Trophoblast cell (in vitro differentiated cells and primary cell): ENCODE measurements at regions not wholly inside any gene's neighbourhood (a gene's known extent, or its start where the extent isn't known, plus 50 kb on each side); places are given as distances from the start of the nearest gene placed in this dataset.
A peak's percentile ranks its signal among the peaks of the same experiment; 100 is the strongest.
"Not testable (repeated sequence)": the region's sequence is repeated elsewhere in the genome, so short reads cannot be mapped to it uniquely, and the experiment has no call there.

Experiments
- DNase-seq, 2 donors: peaks; one replicate each; pipeline ENCODE4 v3.0.0-alpha.2; 2016
- H2AFZ ChIP-seq: 2 replicates; pipeline ENCODE4 v1.6.1; 2013; ENCODE audit warnings: low read length, moderate library complexity, mild to moderate bottlenecking; ENCODE audit not compliant: insufficient read depth, poor library complexity
- H2AK5ac ChIP-seq: 2 replicates; pipeline ENCODE4 v1.6.1; 2013; ENCODE audit warnings: mild to moderate bottlenecking, low read length
- H2BK120ac ChIP-seq: 2 replicates; pipeline ENCODE4 v1.6.1; 2013; ENCODE audit warnings: low read length, mild to moderate bottlenecking, moderate library complexity; ENCODE audit not compliant: insufficient read depth, poor library complexity
- H2BK12ac ChIP-seq: 2 replicates; pipeline ENCODE4 v1.6.1; 2013; ENCODE audit warnings: mild to moderate bottlenecking, low read length, moderate library complexity
- H2BK5ac ChIP-seq: 2 replicates; pipeline ENCODE4 v1.6.1; 2013; ENCODE audit warnings: low read length, low read depth, moderate library complexity, mild to moderate bottlenecking; ENCODE audit not compliant: poor library complexity
- H3K14ac ChIP-seq: 2 replicates; pipeline ENCODE4 v1.6.1; 2013; ENCODE audit warnings: mild to moderate bottlenecking, low read length
- H3K18ac ChIP-seq: 2 replicates; pipeline ENCODE4 v1.6.1; 2013; ENCODE audit warnings: mild to moderate bottlenecking, low read length
- H3K23ac ChIP-seq: 2 replicates; pipeline ENCODE4 v1.6.1; 2013; ENCODE audit warnings: low read length
- H3K27ac ChIP-seq: 2 replicates; pipeline ENCODE4 v1.5.1; 2013; ENCODE audit warnings: low read depth, mild to moderate bottlenecking, inconsistent platforms, low read length, moderate library complexity
- H3K27me3 ChIP-seq: 2 replicates; pipeline ENCODE4 v1.6.1; 2013; ENCODE audit warnings: inconsistent platforms, mild to moderate bottlenecking, low read length, moderate library complexity; ENCODE audit not compliant: insufficient read depth
- H3K36me3 ChIP-seq, 2 experiments: 1 replicate in 1 of 2; 2 replicates in 1 of 2; pipeline ENCODE4 v1.6.1; 2013; ENCODE audit warnings: low read length in 2 of 2, mild to moderate bottlenecking in 2 of 2, moderate library complexity in 1 of 2; ENCODE audit not compliant: insufficient read depth in 2 of 2, control insufficient read depth in 1 of 2
- H3K4ac ChIP-seq: 2 replicates; pipeline ENCODE4 v1.6.1; 2013; ENCODE audit warnings: low read depth, mild to moderate bottlenecking, low read length, moderate library complexity
- H3K4me1 ChIP-seq, 2 experiments: 1 replicate in 1 of 2; 2 replicates in 1 of 2; pipeline ENCODE4 v1.6.1; 2013; ENCODE audit warnings: low read length in 2 of 2, mild to moderate bottlenecking in 2 of 2, moderate library complexity in 1 of 2; ENCODE audit not compliant: insufficient read depth in 2 of 2, control insufficient read depth in 1 of 2
- H3K4me2 ChIP-seq: 2 replicates; pipeline ENCODE4 v1.6.1; 2013; ENCODE audit warnings: inconsistent platforms, mild to moderate bottlenecking, low read length, moderate library complexity
- H3K4me3 ChIP-seq: 2 replicates; pipeline ENCODE4 v1.5.1; 2013; ENCODE audit warnings: mild to moderate bottlenecking, low read depth, low read length, inconsistent platforms
- H3K79me1 ChIP-seq: one replicate; pipeline ENCODE4 v1.6.1; 2013; ENCODE audit warnings: low read length
- H3K79me2 ChIP-seq: 2 replicates; pipeline ENCODE4 v1.6.1; 2013; ENCODE audit warnings: low read length, mild to moderate bottlenecking; ENCODE audit not compliant: control insufficient read depth, insufficient read depth, poor library complexity
- H3K9ac ChIP-seq: 2 replicates; pipeline ENCODE4 v1.6.1; 2013; ENCODE audit warnings: mild to moderate bottlenecking, low read length
- H3K9me3 ChIP-seq: 2 replicates; pipeline ENCODE4 v1.6.1; 2013; ENCODE audit warnings: low read depth, mild to moderate bottlenecking, control low read depth, inconsistent platforms, low read length; ENCODE audit not compliant: insufficient read depth
- H4K12ac ChIP-seq: 2 replicates; pipeline ENCODE4 v1.6.1; 2013; ENCODE audit warnings: low read depth, mild to moderate bottlenecking, low read length, moderate library complexity
- H4K8ac ChIP-seq: 2 replicates; pipeline ENCODE4 v1.6.1; 2013; ENCODE audit warnings: low read depth, mild to moderate bottlenecking, low read length, moderate library complexity
- H4K91ac ChIP-seq: one replicate; pipeline ENCODE4 v1.6.1; 2013; ENCODE audit warnings: low read depth, mild to moderate bottlenecking, low read length, moderate library complexity
- WGBS: extraction: QIAGEN DNeasy Blood & Tissue Kit; methylation state at CpG from one replicate; pipeline ENCODE4 v1.1.7; 2013; ENCODE audit warnings: missing lambda C conversion rate; ENCODE audit not compliant: insufficient read length, insufficient coverage; ENCODE audit errors: extremely low coverage; 5-methylcytosine and 5-hydroxymethylcytosine counted together

DNA sequence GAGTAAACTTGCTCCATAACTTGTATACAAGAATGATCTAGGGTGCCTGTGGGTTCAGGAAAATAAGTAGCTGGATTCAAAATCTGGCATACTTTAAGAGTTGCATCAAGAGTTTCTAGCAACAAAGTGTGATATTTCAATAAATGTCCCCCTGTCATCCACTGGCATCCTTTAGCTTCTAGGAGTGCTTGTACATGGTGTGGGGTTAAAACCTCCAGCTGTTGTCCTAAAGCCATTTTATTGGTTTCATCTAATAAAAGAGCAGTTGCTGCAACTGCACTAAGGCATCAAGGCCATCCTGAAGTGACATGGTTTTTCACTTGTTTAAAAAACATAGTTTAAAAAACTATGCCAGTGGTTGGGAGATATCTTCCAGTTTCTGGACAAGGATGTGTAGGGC lies 148.4 kb downstream of the INHBA start:
- H3K27me3 ChIP-seq: no peaks in the 10 kb centered on the region
- H3K4me1 ChIP-seq: no peaks in the 10 kb centered on the region
- H3K79me1 ChIP-seq: peaks cover 9% of the 10 kb centered on the region
- H2AK5ac ChIP-seq: no peak overlapping the region
- H3K9ac ChIP-seq: no peak overlapping the region
- DNase-seq: no peak
- H3K9me3 ChIP-seq: peaks cover 6% of the 10 kb centered on the region
- no peak overlapping the region for H3K18ac ChIP-seq
- no peak overlapping the region for H2BK120ac ChIP-seq
- no peak overlapping the region for H3K14ac ChIP-seq
- H2AFZ ChIP-seq: no peak overlapping the region
- H3K4me2 ChIP-seq: no peak overlapping the region
- no peaks in the 10 kb centered on the region for H3K79me2 ChIP-seq
- no peak overlapping the region for H4K12ac ChIP-seq
- H3K4ac ChIP-seq: no peak overlapping the region
- no peak overlapping the region for H3K23ac ChIP-seq
- H3K36me3 ChIP-seq: no peaks in the 10 kb centered on the region
- H2BK5ac ChIP-seq: no peak overlapping the region
- no peak overlapping the region for H3K4me3 ChIP-seq
- no peak overlapping the region for H4K8ac ChIP-seq
- H2BK12ac ChIP-seq: no peak overlapping the region
- no peak overlapping the region for H4K91ac ChIP-seq
- no peak overlapping the region for H3K27ac ChIP-seq

DNA sequence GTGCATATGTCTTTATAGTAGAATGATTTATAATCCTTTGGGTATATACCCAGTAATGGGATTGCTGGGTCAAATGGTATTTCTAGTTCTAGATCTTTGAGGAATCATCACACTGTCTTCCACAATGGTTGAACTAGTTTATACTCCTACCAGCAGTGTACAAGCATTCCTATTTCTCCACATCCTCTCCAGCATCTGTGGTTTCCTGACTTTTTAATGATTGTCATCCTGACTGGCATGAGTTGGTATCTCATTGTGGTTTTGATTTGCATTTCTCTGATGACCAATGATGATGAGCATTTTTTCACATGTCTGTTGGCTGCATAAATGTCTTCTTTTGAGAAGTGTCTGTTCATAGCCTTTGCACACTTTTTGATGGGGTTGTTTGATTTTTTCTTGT lies 152.8 kb downstream of the INHBA start:
- H3K4me2 ChIP-seq, H4K91ac ChIP-seq, H3K18ac ChIP-seq, H3K9me3 ChIP-seq, H3K27ac ChIP-seq, H2AFZ ChIP-seq, H3K36me3 ChIP-seq, H3K27me3 ChIP-seq, H3K14ac ChIP-seq, H3K9ac ChIP-seq, H3K4me1 ChIP-seq, H3K4me3 ChIP-seq, H2AK5ac ChIP-seq, H4K8ac ChIP-seq, H3K79me2 ChIP-seq, H2BK12ac ChIP-seq, H3K79me1 ChIP-seq, H4K12ac ChIP-seq, H2BK5ac ChIP-seq, H3K23ac ChIP-seq, H3K4ac ChIP-seq, H2BK120ac ChIP-seq: not testable (repeated sequence)
- peak in 1 of 2 donors; percentile 34 for DNase-seq

DNA sequence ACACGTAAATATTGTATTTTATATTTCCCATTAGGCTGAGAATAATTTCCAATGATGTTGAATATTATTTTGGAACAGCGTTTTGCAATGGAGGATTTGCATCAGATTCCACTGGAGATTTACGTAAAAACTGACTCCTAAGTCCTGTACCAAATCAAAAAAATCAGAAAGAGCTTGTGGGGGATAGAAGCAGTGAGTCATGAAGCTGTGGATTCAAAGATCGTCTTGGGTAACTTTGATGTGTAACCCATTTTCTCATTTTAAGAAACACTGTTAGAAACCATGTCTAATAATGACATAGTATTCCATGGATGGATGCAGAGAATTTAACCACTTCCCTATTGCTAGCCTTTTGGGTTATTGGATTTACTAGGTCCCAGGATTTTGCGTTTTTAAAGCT lies 158.6 kb downstream of the INHBA start:
- H3K27me3 ChIP-seq: no peaks in the 10 kb centered on the region
- H3K23ac ChIP-seq: no peak overlapping the region
- H2BK12ac ChIP-seq: no peak overlapping the region
- no peak overlapping the region for H3K4ac ChIP-seq
- DNase-seq: no peak
- no peak overlapping the region for H4K12ac ChIP-seq
- no peak overlapping the region for H2BK120ac ChIP-seq
- no peak overlapping the region for H4K8ac ChIP-seq
- H3K36me3 ChIP-seq: no peaks in the 10 kb centered on the region
- no peaks in the 10 kb centered on the region for H3K4me1 ChIP-seq
- H3K27ac ChIP-seq: no peak overlapping the region
- no peak overlapping the region for H3K9ac ChIP-seq
- no peaks in the 10 kb centered on the region for H3K79me1 ChIP-seq
- H3K79me2 ChIP-seq: no peaks in the 10 kb centered on the region
- H2AK5ac ChIP-seq: no peak overlapping the region
- no peak overlapping the region for H3K4me3 ChIP-seq
- H4K91ac ChIP-seq: no peak overlapping the region
- H3K14ac ChIP-seq: no peak overlapping the region
- WGBS: no CpG with 5 or more reads among the region's 5 CpGs
- no peak overlapping the region for H3K18ac ChIP-seq
- no peak overlapping the region for H2AFZ ChIP-seq
- no peak overlapping the region for H3K4me2 ChIP-seq
- no peak overlapping the region for H2BK5ac ChIP-seq
- H3K9me3 ChIP-seq: no peaks in the 10 kb centered on the region

GRCh38 chr7:41540601-41541000 lies 162.3 kb downstream of the INHBA start:
- Histone ChIP-seq H3K27me3 (no peaks in the 10 kb centered on the region), H3K9me3 (no peaks in the 10 kb centered on the region), H3K14ac (no peak overlapping the region), H3K9ac (no peak overlapping the region), H2AK5ac (no peak overlapping the region), H4K91ac (no peak overlapping the region), H3K4me1 (peaks cover 0 to 2% of the 10 kb centered on the region in 2 experiments), H2BK5ac (no peak overlapping the region), H3K79me1 (no peaks in the 10 kb centered on the region), H4K8ac (no peak overlapping the region), H3K4me2 (no peak overlapping the region), H3K23ac (no peak overlapping the region), H3K27ac (no peak overlapping the region), H2BK12ac (no peak overlapping the region), H3K4me3 (no peak overlapping the region), H2BK120ac (no peak overlapping the region), H3K79me2 (no peaks in the 10 kb centered on the region), H4K12ac (no peak overlapping the region), H2AFZ (no peak overlapping the region), H3K36me3 (no peaks in the 10 kb centered on the region), H3K18ac (no peak overlapping the region), H3K4ac (no peak overlapping the region)
- DNase-seq: no peak
- WGBS: no CpG with 5 or more reads among the region's 3 CpGs
